ENCODE measurements at regions not wholly inside any gene's neighbourhood (a gene's known extent, or its start where the extent isn't known, plus 50 kb on each side); places are given as distances from the start of the nearest gene placed in this dataset.

GRCh38 chr3:70550723-70551319, 238.4 kb upstream of the MDFIC2 start:
- no peak for DNase-seq

- no peak for DNase-seq
Observed at GRCh38 chr3:70546679-70547078, 234.2 kb upstream of the MDFIC2 start.

- no peak for DNase-seq
Observed at GRCh38 chr3:70543493-70543892, 231.1 kb upstream of the MDFIC2 start.

GRCh38 chr3:70539908-70540307, 227.5 kb upstream of the MDFIC2 start:
- DNase-seq: no peak

- DNase-seq: no peak
Observed at GRCh38 chr3:70532806-70533205, 220.4 kb upstream of the MDFIC2 start.

GRCh38 chr3:70531838-70532489, 219.5 kb upstream of the MDFIC2 start:
- no peak for DNase-seq

- DNase-seq: no peak
Observed at GRCh38 chr3:70531063-70531657, 218.7 kb upstream of the MDFIC2 start.

GRCh38 chr3:70530626-70531025, 218.2 kb upstream of the MDFIC2 start:
- no peak for DNase-seq

GRCh38 chr3:70527026-70527425, 214.6 kb upstream of the MDFIC2 start:
- no peak for DNase-seq

- no peak for DNase-seq
Observed at GRCh38 chr3:70519913-70520659, 207.6 kb upstream of the MDFIC2 start.

- no peak for DNase-seq
Observed at GRCh38 chr3:70519026-70519425, 206.6 kb upstream of the MDFIC2 start.

- no peak for DNase-seq
Observed at GRCh38 chr3:70518356-70518755, 205.9 kb upstream of the MDFIC2 start.

GRCh38 chr3:70517124-70517890, 204.9 kb upstream of the MDFIC2 start:
- no peak for DNase-seq

- no peak for DNase-seq
Observed at GRCh38 chr3:70516076-70516475, 203.6 kb upstream of the MDFIC2 start.

GRCh38 chr3:70507486-70507885, 195.0 kb upstream of the MDFIC2 start:
- no peak for DNase-seq

GRCh38 chr3:70506775-70507174, 194.3 kb upstream of the MDFIC2 start:
- no peak for DNase-seq

GRCh38 chr3:70501561-70501960, 189.1 kb upstream of the MDFIC2 start:
- DNase-seq: no peak

GRCh38 chr3:70488816-70489215, 176.4 kb upstream of the MDFIC2 start:
- DNase-seq: no peak

- DNase-seq: no peak
Observed at GRCh38 chr3:70488131-70488530, 175.7 kb upstream of the MDFIC2 start.

- no peak for DNase-seq
Observed at GRCh38 chr3:70486414-70487017, 174.1 kb upstream of the MDFIC2 start.

- no peak for DNase-seq
Observed at GRCh38 chr3:70476174-70476573, 163.7 kb upstream of the MDFIC2 start.

- DNase-seq: no peak
Observed at GRCh38 chr3:70471464-70472342, 159.3 kb upstream of the MDFIC2 start.

All from NCI-H510A (cell line).